Activated T-cell treated with anti-CD3 and anti-CD28 coated beads, Interleukin-2, amount 50 U/mL, for 24 hours (primary cell): ENCODE measurements at regions not wholly inside any gene's neighbourhood (a gene's known extent, or its start where the extent isn't known, plus 50 kb on each side); places are given as distances from the start of the nearest gene placed in this dataset.
"Not testable (repeated sequence)": the region's sequence is repeated elsewhere in the genome, so short reads cannot be mapped to it uniquely, and the experiment has no call there.

Experiments used
- DNase-seq: peaks from one replicate; pipeline ENCODE4 v3.0.0-alpha.2; 2020
- H3K27ac Mint-ChIP-seq: 2 replicates; pipeline ENCODE4 v1.8.0; 2020; ENCODE audit warnings: mild to moderate bottlenecking, mixed read lengths
- H3K27me3 Mint-ChIP-seq: 2 replicates; pipeline ENCODE4 v1.8.0; 2020; ENCODE audit warnings: mixed read lengths
- H3K36me3 Mint-ChIP-seq: 2 replicates; pipeline ENCODE4 v1.8.0; 2020; ENCODE audit warnings: low read depth, mixed read lengths
- H3K4me1 Mint-ChIP-seq: 2 replicates; pipeline ENCODE4 v1.8.0; 2020; ENCODE audit warnings: low read depth, mixed read lengths
- H3K4me3 Mint-ChIP-seq: 2 replicates; pipeline ENCODE4 v1.8.0; 2020; ENCODE audit warnings: mild to moderate bottlenecking, moderate library complexity, mixed read lengths
- H3K9me3 Mint-ChIP-seq: 2 replicates; pipeline ENCODE4 v1.8.0; 2020; ENCODE audit warnings: mixed read lengths

DNA sequence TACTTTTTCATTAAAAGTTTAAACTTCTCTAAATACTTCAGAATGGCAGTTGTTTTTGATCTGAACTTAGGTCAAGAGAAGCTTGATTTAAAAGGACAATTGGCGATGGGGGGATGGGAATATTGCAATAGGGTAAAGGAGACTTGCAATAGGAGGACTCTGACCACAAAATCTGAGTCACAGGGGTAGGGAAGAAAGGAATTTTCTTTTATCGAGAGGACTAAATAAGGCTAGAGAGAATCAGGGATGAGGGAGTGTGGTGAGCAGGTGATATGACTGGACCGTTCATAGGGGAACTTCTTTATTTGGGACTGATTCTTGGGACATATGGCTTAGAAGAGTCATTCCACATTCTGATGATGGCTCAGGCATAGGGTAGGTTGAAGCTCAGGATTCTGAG is 1260.2 kb downstream of the ADGRL3 start:
- no peaks in the 10 kb centered on the region for H3K4me1 Mint-ChIP-seq
- H3K9me3 Mint-ChIP-seq, result peaks cover 20% of the 10 kb centered on the region
- no peak for DNase-seq
- no peaks in the 10 kb centered on the region for H3K36me3 Mint-ChIP-seq
- H3K27ac Mint-ChIP-seq, result no peak overlapping the region
- no peak overlapping the region for H3K4me3 Mint-ChIP-seq
- no peaks in the 10 kb centered on the region for H3K27me3 Mint-ChIP-seq

GRCh38 chr4:62457356-62457755 is 1257.2 kb downstream of the ADGRL3 start:
- DNase-seq, result no peak
- Mint-ChIP-seq H3K9me3 (peaks cover 20% of the 10 kb centered on the region), H3K4me3 (no peak overlapping the region), H3K27ac (no peak overlapping the region), H3K36me3 (no peaks in the 10 kb centered on the region), H3K4me1 (no peaks in the 10 kb centered on the region), H3K27me3 (no peaks in the 10 kb centered on the region)

DNA sequence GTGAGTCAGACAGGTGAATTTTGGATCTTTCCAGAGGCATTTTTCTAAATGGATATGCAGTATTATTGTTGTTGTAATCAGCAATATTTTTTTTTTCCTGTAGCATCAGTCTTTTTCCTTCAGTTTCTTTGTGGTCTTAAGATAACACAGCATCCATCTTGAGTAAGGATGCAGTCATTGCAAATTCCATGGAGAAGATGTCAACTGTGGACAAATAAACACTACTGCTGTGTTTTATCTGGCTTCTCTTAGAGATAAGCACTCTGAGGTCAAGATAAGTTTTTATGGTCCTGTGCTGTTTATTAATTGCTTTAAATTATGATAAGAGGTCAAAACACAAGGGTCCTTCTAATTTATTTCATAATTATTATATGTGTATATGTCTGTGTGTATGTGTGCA is 1255.7 kb downstream of the ADGRL3 start:
- no peak overlapping the region for H3K4me3 Mint-ChIP-seq
- no peak overlapping the region for H3K27ac Mint-ChIP-seq
- H3K27me3 Mint-ChIP-seq, result no peaks in the 10 kb centered on the region
- H3K9me3 Mint-ChIP-seq, result peaks cover 21% of the 10 kb centered on the region
- no peaks in the 10 kb centered on the region for H3K36me3 Mint-ChIP-seq
- H3K4me1 Mint-ChIP-seq, result no peaks in the 10 kb centered on the region
- DNase-seq, result no peak

DNA sequence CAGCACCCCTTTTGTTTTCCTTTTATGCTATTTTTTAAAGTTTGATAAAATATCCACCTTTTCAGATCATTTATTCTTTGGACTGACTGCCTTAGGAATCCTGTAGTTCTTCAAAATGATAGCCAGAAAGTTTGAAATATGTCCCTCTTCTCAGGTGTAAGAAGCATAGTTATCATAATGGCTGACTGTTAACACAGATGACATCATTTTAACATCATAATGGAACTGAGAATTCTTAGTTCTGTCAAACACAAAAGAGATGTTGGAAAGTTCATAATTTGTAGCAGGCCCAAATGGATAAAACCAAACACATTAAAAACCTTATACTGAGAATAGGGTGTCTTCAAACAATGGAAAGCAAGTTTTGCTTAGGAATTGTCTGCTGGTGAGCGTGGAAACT is 1254.4 kb downstream of the ADGRL3 start:
- Mint-ChIP-seq H3K4me1 (no peaks in the 10 kb centered on the region), H3K36me3 (no peaks in the 10 kb centered on the region), H3K4me3 (no peak overlapping the region), H3K9me3 (peaks cover 15% of the 10 kb centered on the region), H3K27me3 (no peaks in the 10 kb centered on the region), H3K27ac (no peak overlapping the region)
- no peak for DNase-seq

DNA sequence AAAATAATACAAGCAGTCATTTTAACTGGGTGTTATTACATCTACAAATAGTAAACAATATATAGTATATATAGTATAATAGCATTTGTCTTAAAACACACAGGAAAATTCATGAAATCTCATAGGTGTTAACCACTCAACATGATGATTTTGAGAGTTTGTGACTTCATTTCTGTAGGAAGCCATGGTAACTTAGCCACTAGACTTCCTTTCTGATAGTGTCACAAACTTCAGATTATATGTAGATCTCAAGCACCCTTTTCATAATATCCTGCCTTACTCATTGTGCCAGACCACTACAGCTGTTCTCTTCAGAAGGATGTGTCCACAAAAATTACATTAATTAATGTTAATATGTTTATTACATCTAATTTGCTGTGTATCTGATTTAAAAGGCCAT is 1250.6 kb downstream of the ADGRL3 start:
- H3K4me1 Mint-ChIP-seq, result no peaks in the 10 kb centered on the region
- peaks cover 21% of the 10 kb centered on the region for H3K9me3 Mint-ChIP-seq
- no peak overlapping the region for H3K4me3 Mint-ChIP-seq
- H3K36me3 Mint-ChIP-seq, result no peaks in the 10 kb centered on the region
- DNase-seq, result no peak
- no peak overlapping the region for H3K27ac Mint-ChIP-seq
- no peaks in the 10 kb centered on the region for H3K27me3 Mint-ChIP-seq

DNA sequence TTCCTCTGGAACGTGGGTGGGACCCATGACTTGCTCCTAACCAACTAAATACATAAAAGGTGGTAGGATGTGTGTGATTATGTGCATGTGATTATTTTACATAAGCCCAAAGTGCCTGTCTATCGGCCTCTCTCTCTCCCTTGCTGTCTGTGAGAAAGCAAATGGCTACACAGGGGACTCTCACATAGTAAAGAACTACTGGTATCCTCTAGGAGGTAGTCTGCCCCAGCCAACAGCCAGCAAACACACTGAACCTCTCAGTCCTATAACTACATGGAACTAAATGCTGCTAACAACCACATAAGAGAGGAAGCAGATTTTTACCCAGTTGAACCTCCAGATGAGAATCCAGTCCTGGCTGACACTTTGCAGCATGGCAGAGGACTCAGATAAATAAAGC is 1249.4 kb downstream of the ADGRL3 start:
- Mint-ChIP-seq H3K27ac (no peak overlapping the region), H3K27me3 (no peaks in the 10 kb centered on the region), H3K36me3 (no peaks in the 10 kb centered on the region), H3K4me3 (no peak overlapping the region), H3K4me1 (no peaks in the 10 kb centered on the region), H3K9me3 (peaks cover 26% of the 10 kb centered on the region)
- DNase-seq, result no peak

DNA sequence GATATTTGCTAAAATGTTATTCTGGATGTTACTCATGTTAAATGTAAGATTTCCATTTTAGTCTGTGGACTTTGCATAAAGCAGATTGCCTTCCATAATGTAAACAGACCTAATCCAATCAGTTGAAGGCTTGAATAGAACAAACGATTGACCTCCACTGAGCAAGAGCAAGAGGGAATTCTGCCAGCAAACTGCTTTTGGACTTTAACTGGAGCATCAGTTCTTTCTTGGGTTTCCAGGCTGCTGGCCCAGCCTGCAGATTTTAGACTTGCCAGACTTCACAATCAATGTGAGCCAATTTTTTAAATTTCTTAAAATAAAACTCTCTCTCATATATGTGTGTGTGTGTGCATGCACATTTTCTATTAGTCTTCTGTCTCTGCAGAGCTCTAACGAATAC is 1248.8 kb downstream of the ADGRL3 start:
- no peak overlapping the region for H3K4me3 Mint-ChIP-seq
- H3K27ac Mint-ChIP-seq, result no peak overlapping the region
- H3K27me3 Mint-ChIP-seq, result no peaks in the 10 kb centered on the region

GRCh38 chr4:62439051-62439450 is 1238.9 kb downstream of the ADGRL3 start:
- no peak overlapping the region for H3K4me3 Mint-ChIP-seq
- H3K27ac Mint-ChIP-seq, result no peak overlapping the region
- no peaks in the 10 kb centered on the region for H3K4me1 Mint-ChIP-seq
- no peak for DNase-seq
- no peaks in the 10 kb centered on the region for H3K36me3 Mint-ChIP-seq
- H3K9me3 Mint-ChIP-seq, result peaks cover 50% of the 10 kb centered on the region
- no peaks in the 10 kb centered on the region for H3K27me3 Mint-ChIP-seq

More for the DNA sequence above, 1248.8 kb downstream of the ADGRL3 start:
- Mint-ChIP-seq H3K4me1 (no peaks in the 10 kb centered on the region), H3K36me3 (no peaks in the 10 kb centered on the region), H3K9me3 (peaks cover 24% of the 10 kb centered on the region)
- no peak for DNase-seq

DNA sequence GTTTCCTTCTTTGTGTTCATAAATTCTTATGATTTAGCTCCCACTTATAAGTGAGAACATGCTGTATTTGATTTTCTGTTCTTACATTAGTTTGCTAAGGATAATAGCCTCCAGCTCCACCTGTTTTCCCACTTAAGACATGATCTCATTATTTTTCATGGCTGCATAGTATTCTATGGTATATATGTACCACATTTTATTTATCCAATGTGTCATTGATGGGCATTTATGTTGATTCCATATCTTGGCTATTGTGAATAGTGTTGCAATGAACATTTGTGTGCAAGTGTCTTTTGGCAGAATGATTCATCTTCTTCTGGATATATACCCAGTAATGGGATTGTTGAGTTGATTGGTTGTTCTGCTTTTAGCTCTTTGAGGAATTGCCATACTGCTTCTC is 1234.8 kb downstream of the ADGRL3 start:
- no peak for DNase-seq
- no peaks in the 10 kb centered on the region for H3K27me3 Mint-ChIP-seq
- H3K4me1 Mint-ChIP-seq, result no peaks in the 10 kb centered on the region
- H3K9me3 Mint-ChIP-seq, result peaks cover 41% of the 10 kb centered on the region
- H3K4me3 Mint-ChIP-seq, result no peak overlapping the region
- H3K27ac Mint-ChIP-seq, result no peak overlapping the region
- no peaks in the 10 kb centered on the region for H3K36me3 Mint-ChIP-seq

GRCh38 chr4:62431513-62432231 is 1231.5 kb downstream of the ADGRL3 start:
- H3K27me3 Mint-ChIP-seq, H3K36me3 Mint-ChIP-seq, DNase-seq, H3K27ac Mint-ChIP-seq, H3K4me3 Mint-ChIP-seq, H3K4me1 Mint-ChIP-seq: not testable (repeated sequence)
- peaks cover 27% of the 10 kb centered on the region for H3K9me3 Mint-ChIP-seq

GRCh38 chr4:62429297-62429696 is 1229.2 kb downstream of the ADGRL3 start:
- DNase-seq, result no peak
- Mint-ChIP-seq H3K27me3 (no peaks in the 10 kb centered on the region), H3K36me3 (no peaks in the 10 kb centered on the region), H3K4me1 (no peaks in the 10 kb centered on the region), H3K27ac (no peak overlapping the region), H3K4me3 (no peak overlapping the region), H3K9me3 (peaks cover 17% of the 10 kb centered on the region)

GRCh38 chr4:62415256-62415655 is 1215.1 kb downstream of the ADGRL3 start:
- Mint-ChIP-seq H3K36me3 (no peaks in the 10 kb centered on the region), H3K4me3 (no peak overlapping the region), H3K9me3 (peaks cover 18% of the 10 kb centered on the region), H3K27ac (no peak overlapping the region), H3K4me1 (no peaks in the 10 kb centered on the region), H3K27me3 (no peaks in the 10 kb centered on the region)
- no peak for DNase-seq

DNA sequence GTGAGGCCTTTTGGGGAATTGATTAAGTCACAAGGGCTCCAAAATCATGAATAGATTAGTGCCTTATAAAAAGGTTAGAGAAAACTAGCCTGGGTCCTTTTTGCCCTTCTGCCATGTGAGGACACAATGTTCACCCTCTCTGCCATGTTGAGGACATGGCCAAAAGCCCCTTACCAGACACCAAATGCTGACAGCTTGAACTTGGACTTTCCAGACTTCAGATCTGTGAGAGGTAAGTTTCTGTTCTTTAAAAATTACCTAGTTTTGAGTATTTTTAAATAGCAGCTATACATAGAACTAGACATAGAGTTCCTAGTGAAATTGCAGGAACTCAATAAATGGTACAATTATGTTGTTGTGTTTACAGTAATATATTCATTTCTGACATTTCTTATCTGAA is 1214.4 kb downstream of the ADGRL3 start:
- H3K27me3 Mint-ChIP-seq, result no peaks in the 10 kb centered on the region
- no peaks in the 10 kb centered on the region for H3K36me3 Mint-ChIP-seq

DNA sequence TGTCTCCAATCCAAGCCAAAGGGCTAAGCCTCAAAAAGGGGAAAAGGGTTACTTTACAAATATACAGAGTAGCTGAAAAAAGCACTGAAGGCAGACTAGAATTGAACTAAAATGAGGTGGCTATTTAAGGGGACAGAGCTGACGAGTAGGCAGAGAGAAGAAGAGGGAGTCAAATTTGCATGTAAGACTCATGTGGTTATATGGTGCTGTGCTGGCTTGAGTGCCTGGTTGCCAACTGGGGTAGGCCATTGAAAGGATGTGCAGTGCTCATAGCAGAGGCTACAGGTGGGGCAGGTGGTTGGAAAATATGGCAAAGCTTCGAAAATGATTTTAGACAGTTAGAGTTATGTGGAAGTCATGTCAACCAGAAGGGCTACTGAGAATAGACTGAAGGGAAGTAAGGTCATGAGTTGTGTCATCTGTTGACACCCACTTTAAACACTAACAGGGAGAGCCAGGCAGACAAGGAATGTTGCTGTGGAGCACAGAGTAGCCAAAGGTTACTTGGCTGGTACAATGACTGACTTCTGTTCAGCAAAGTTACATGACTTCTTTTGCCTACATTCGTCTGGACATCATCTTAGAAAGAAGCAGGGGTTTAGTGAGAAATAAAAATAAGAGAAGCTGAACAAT is 1210.4 kb downstream of the ADGRL3 start:
- peaks cover 24% of the 10 kb centered on the region for H3K9me3 Mint-ChIP-seq
- H3K27ac Mint-ChIP-seq, result no peak overlapping the region
- no peak overlapping the region for H3K4me3 Mint-ChIP-seq

More for the DNA sequence above, 1214.4 kb downstream of the ADGRL3 start:
- Mint-ChIP-seq H3K4me1 (no peaks in the 10 kb centered on the region), H3K9me3 (peaks cover 20% of the 10 kb centered on the region), H3K4me3 (no peak overlapping the region), H3K27ac (no peak overlapping the region)
- no peak for DNase-seq

DNA sequence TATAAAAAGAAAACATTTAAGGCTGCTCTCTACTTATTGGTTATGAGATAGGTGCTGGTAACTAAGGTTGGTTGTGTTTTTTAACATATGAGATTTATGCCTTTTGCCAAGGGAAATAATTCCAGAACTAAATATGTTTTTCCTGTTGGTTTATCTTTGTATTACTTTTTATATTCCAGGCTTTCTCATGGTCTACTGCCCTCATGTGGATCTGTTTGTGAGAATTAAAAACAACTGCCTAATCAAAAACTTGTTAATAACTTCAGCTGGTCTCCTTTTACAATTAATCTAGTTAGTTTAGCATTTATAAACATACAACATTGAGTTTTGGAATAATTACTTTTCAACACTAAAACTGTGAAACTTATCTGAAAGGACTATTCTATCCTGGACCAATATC is 1208.3 kb downstream of the ADGRL3 start:
- Mint-ChIP-seq H3K27ac (no peak overlapping the region), H3K36me3 (no peaks in the 10 kb centered on the region), H3K4me3 (no peak overlapping the region), H3K4me1 (no peaks in the 10 kb centered on the region), H3K27me3 (no peaks in the 10 kb centered on the region), H3K9me3 (peaks cover 24% of the 10 kb centered on the region)
- DNase-seq, result no peak

More for the DNA sequence above, 1210.4 kb downstream of the ADGRL3 start:
- no peaks in the 10 kb centered on the region for H3K4me1 Mint-ChIP-seq
- DNase-seq, result no peak
- no peaks in the 10 kb centered on the region for H3K36me3 Mint-ChIP-seq
- no peaks in the 10 kb centered on the region for H3K27me3 Mint-ChIP-seq
